ENCODE measurements at regions not wholly inside any gene's neighbourhood (a gene's known extent, or its start where the extent isn't known, plus 50 kb on each side); places are given as distances from the start of the nearest gene placed in this dataset.

GRCh38 chr6:166041277-166041676, 126.4 kb downstream of the TBXT start:
- ChIA-PET POLR2A (no interaction called here), CTCF (no interaction called here)
- H3K4me3 Mint-ChIP-seq, result no peak overlapping the region
- no peak overlapping the region for H3K27ac Mint-ChIP-seq
- no peaks in the 10 kb centered on the region for H3K36me3 Mint-ChIP-seq (ENCODE audit: low read depth)
- no peak for DNase-seq
- H3K9me3 Mint-ChIP-seq, result peaks cover 3% of the 10 kb centered on the region
- no peaks in the 10 kb centered on the region for H3K27me3 Mint-ChIP-seq
- H3K4me1 Mint-ChIP-seq, result no peaks in the 10 kb centered on the region

- no peak overlapping the region for H3K4me3 Mint-ChIP-seq
- H3K36me3 Mint-ChIP-seq (ENCODE audit: low read depth), result no peaks in the 10 kb centered on the region
- ChIA-PET CTCF (no interaction called here), POLR2A (no interaction called here)
- H3K27me3 Mint-ChIP-seq, result no peaks in the 10 kb centered on the region
- peaks cover 3% of the 10 kb centered on the region for H3K9me3 Mint-ChIP-seq
- no peak overlapping the region for H3K27ac Mint-ChIP-seq
- no peaks in the 10 kb centered on the region for H3K4me1 Mint-ChIP-seq
- no peak for DNase-seq
Observed at GRCh38 chr6:166040292-166040691, 127.4 kb downstream of the TBXT start.

- no peaks in the 10 kb centered on the region for H3K27me3 Mint-ChIP-seq
- H3K9me3 Mint-ChIP-seq, result peaks cover 3% of the 10 kb centered on the region
- no peak overlapping the region for H3K4me3 Mint-ChIP-seq
- DNase-seq, result no peak
- ChIA-PET POLR2A (no interaction called here), CTCF (no interaction called here)
- no peak overlapping the region for H3K27ac Mint-ChIP-seq
- H3K36me3 Mint-ChIP-seq (ENCODE audit: low read depth), result no peaks in the 10 kb centered on the region
- no peaks in the 10 kb centered on the region for H3K4me1 Mint-ChIP-seq
Observed at GRCh38 chr6:166036316-166037095, 131.1 kb downstream of the TBXT start.

GRCh38 chr6:166032366-166033200, 135.1 kb downstream of the TBXT start:
- Mint-ChIP-seq H3K27me3 (no peaks in the 10 kb centered on the region), H3K36me3 (ENCODE audit: low read depth) (no peaks in the 10 kb centered on the region), H3K4me3 (no peak overlapping the region), H3K9me3 (no peaks in the 10 kb centered on the region), H3K4me1 (no peaks in the 10 kb centered on the region), H3K27ac (no peak overlapping the region)
- POLR2A ChIA-PET, result no interaction called here
- no peak for DNase-seq
- CTCF ChIA-PET, result no interaction called here

- no peak overlapping the region for H3K4me3 Mint-ChIP-seq
- H3K36me3 Mint-ChIP-seq (ENCODE audit: low read depth), result no peaks in the 10 kb centered on the region
- no peaks in the 10 kb centered on the region for H3K27me3 Mint-ChIP-seq
- H3K27ac Mint-ChIP-seq, result no peak overlapping the region
- H3K4me1 Mint-ChIP-seq, result no peaks in the 10 kb centered on the region
- DNase-seq, result peak; percentile 29
- CTCF ChIA-PET, result no interaction called here
- H3K9me3 Mint-ChIP-seq, result no peaks in the 10 kb centered on the region
- POLR2A ChIA-PET, result no interaction called here
Observed at GRCh38 chr6:166031275-166031674, 136.4 kb downstream of the TBXT start.

- no peak for DNase-seq
- Mint-ChIP-seq H3K9me3 (no peaks in the 10 kb centered on the region), H3K4me3 (no peak overlapping the region), H3K27ac (no peak overlapping the region), H3K27me3 (no peaks in the 10 kb centered on the region), H3K36me3 (ENCODE audit: low read depth) (no peaks in the 10 kb centered on the region), H3K4me1 (no peaks in the 10 kb centered on the region)
- POLR2A ChIA-PET, result no interaction called here
- CTCF ChIA-PET, result no interaction called here
Observed at GRCh38 chr6:166029506-166029905, 138.1 kb downstream of the TBXT start.

- Mint-ChIP-seq H3K27ac (no peak overlapping the region), H3K9me3 (no peaks in the 10 kb centered on the region), H3K4me3 (no peak overlapping the region), H3K27me3 (no peaks in the 10 kb centered on the region), H3K36me3 (ENCODE audit: low read depth) (no peaks in the 10 kb centered on the region), H3K4me1 (no peaks in the 10 kb centered on the region)
- no peak for DNase-seq
- ChIA-PET CTCF (no interaction called here), POLR2A (no interaction called here)
Observed at GRCh38 chr6:166027761-166028160, 139.9 kb downstream of the TBXT start.

GRCh38 chr6:166026586-166027126, 141.0 kb downstream of the TBXT start:
- Mint-ChIP-seq H3K27me3 (no peaks in the 10 kb centered on the region), H3K27ac (no peak overlapping the region), H3K36me3 (ENCODE audit: low read depth) (no peaks in the 10 kb centered on the region), H3K9me3 (no peaks in the 10 kb centered on the region), H3K4me3 (no peak overlapping the region), H3K4me1 (no peaks in the 10 kb centered on the region)
- ChIA-PET CTCF (no interaction called here), POLR2A (no interaction called here)
- no peak for DNase-seq

- Mint-ChIP-seq H3K36me3 (ENCODE audit: low read depth) (no peaks in the 10 kb centered on the region), H3K27me3 (no peaks in the 10 kb centered on the region), H3K27ac (no peak overlapping the region), H3K4me1 (no peaks in the 10 kb centered on the region), H3K4me3 (no peak overlapping the region), H3K9me3 (no peaks in the 10 kb centered on the region)
- ChIA-PET CTCF (interaction anchor here (0.7 kb wide), 1 partner anchor 23 kb away, joined by 3 read pairs; no protein-coding TSS in a partner anchor), POLR2A (no interaction called here)
- DNase-seq, result no peak
Observed at GRCh38 chr6:166025149-166025898, 142.3 kb downstream of the TBXT start.

GRCh38 chr6:166024252-166024651, 143.4 kb downstream of the TBXT start:
- DNase-seq, result no peak
- H3K4me1 Mint-ChIP-seq, result no peaks in the 10 kb centered on the region
- no peaks in the 10 kb centered on the region for H3K36me3 Mint-ChIP-seq (ENCODE audit: low read depth)
- POLR2A ChIA-PET, result no interaction called here
- no peaks in the 10 kb centered on the region for H3K27me3 Mint-ChIP-seq
- CTCF ChIA-PET, result interaction anchor here (0.7 kb wide), 1 partner anchor 24 kb away, joined by 3 read pairs; no protein-coding TSS in a partner anchor
- H3K4me3 Mint-ChIP-seq, result no peak overlapping the region
- H3K9me3 Mint-ChIP-seq, result no peaks in the 10 kb centered on the region
- H3K27ac Mint-ChIP-seq, result no peak overlapping the region

- H3K36me3 Mint-ChIP-seq (ENCODE audit: low read depth), result no peaks in the 10 kb centered on the region
- CTCF ChIA-PET, result no interaction called here
- no peaks in the 10 kb centered on the region for H3K27me3 Mint-ChIP-seq
- no peak overlapping the region for H3K27ac Mint-ChIP-seq
- no peak overlapping the region for H3K4me3 Mint-ChIP-seq
- H3K4me1 Mint-ChIP-seq, result no peaks in the 10 kb centered on the region
- H3K9me3 Mint-ChIP-seq, result no peaks in the 10 kb centered on the region
- POLR2A ChIA-PET, result no interaction called here
- DNase-seq, result no peak
Observed at GRCh38 chr6:166023273-166023989, 144.2 kb downstream of the TBXT start.

- DNase-seq, result no peak
- H3K9me3 Mint-ChIP-seq, result peaks cover 7% of the 10 kb centered on the region
- H3K4me3 Mint-ChIP-seq, result no peak overlapping the region
- ChIA-PET POLR2A (no interaction called here), CTCF (no interaction called here)
- H3K27ac Mint-ChIP-seq, result no peak overlapping the region
- no peaks in the 10 kb centered on the region for H3K4me1 Mint-ChIP-seq
- H3K36me3 Mint-ChIP-seq (ENCODE audit: low read depth), result no peaks in the 10 kb centered on the region
- no peaks in the 10 kb centered on the region for H3K27me3 Mint-ChIP-seq
Observed at GRCh38 chr6:166021429-166021828, 146.2 kb downstream of the TBXT start.

Data from activated CD4-positive, alpha-beta T cell treated with anti-CD3 and anti-CD28 coated beads, Interleukin-2, amount 10 ng/mL, durations not matched to agents 7 days and 5 days (primary cell).